Osteoblast (primary cell): ENCODE measurements at regions not wholly inside any gene's neighbourhood (a gene's known extent, or its start where the extent isn't known, plus 50 kb on each side); places are given as distances from the start of the nearest gene placed in this dataset.

ENCODE experiments used
- DNase-seq: peaks from one replicate; pipeline ENCODE4 v3.0.0; 2011; ENCODE audit warnings: low spot score, mixed read lengths; ENCODE audit not compliant: insufficient read length; ENCODE audit errors: missing footprints
- H2AFZ ChIP-seq: 2 replicates; pipeline ENCODE4 v1.6.0; 2011; ENCODE audit warnings: mild to moderate bottlenecking, low read length
- H3K27ac ChIP-seq: 2 replicates; pipeline ENCODE4 v1.5.1; 2011; ENCODE audit warnings: mild to moderate bottlenecking, low read depth, low read length, moderate library complexity
- H3K27me3 ChIP-seq: 2 replicates; pipeline ENCODE4 v1.6.0; 2012; ENCODE audit warnings: mild to moderate bottlenecking, control low read depth, inconsistent platforms, low read length, moderate library complexity; ENCODE audit not compliant: insufficient read depth
- H3K36me3 ChIP-seq: 2 replicates; pipeline ENCODE4 v1.5.1; 2011; ENCODE audit warnings: mild to moderate bottlenecking, low read length, control low read depth, moderate library complexity; ENCODE audit not compliant: insufficient read depth
- H3K4me1 ChIP-seq: 2 replicates; pipeline ENCODE4 v1.5.1; 2011; ENCODE audit warnings: mild to moderate bottlenecking, low read length, control low read depth, moderate library complexity; ENCODE audit not compliant: insufficient read depth
- H3K4me2 ChIP-seq: 2 replicates; pipeline ENCODE4 v1.6.0; 2011; ENCODE audit warnings: mild to moderate bottlenecking, low read length; ENCODE audit not compliant: insufficient read depth
- H3K4me3 ChIP-seq: fragments of 200-600 bp; sonication (generic); 3 replicates; pipeline ENCODE4 v1.5.1; 2012; ENCODE audit warnings: mild to moderate bottlenecking, low read length, inconsistent platforms; ENCODE audit not compliant: insufficient read depth
- H3K79me2 ChIP-seq: 2 replicates; pipeline ENCODE4 v1.6.0; 2012; ENCODE audit warnings: mild to moderate bottlenecking, low read length, control low read depth, inconsistent platforms; ENCODE audit not compliant: insufficient read depth
- H3K9me3 ChIP-seq: 2 replicates; pipeline ENCODE4 v1.5.1; 2011; ENCODE audit warnings: low read depth, low read length, control low read depth
- H4K20me1 ChIP-seq: 2 replicates; pipeline ENCODE4 v1.6.0; 2012; ENCODE audit warnings: mild to moderate bottlenecking, low read length, control low read depth; ENCODE audit not compliant: insufficient read depth
- TF ChIP-seq, protein P1 (sequence below): IDR thresholded peaks from 2 replicates; pipeline ENCODE4 v1.5.1; 2011; ENCODE audit warnings: mild to moderate bottlenecking, low read depth, low read length, moderate library complexity; ENCODE audit errors: extremely low read depth

- Histone ChIP-seq H3K9me3 (no peaks in the 10 kb centered on the region), H4K20me1 (no peaks in the 10 kb centered on the region), H3K27me3 (no peaks in the 10 kb centered on the region), H3K4me1 (peaks cover 44% of the 10 kb centered on the region), H3K36me3 (no peaks in the 10 kb centered on the region), H3K79me2 (peaks cover 25% of the 10 kb centered on the region), H3K4me2 (no peak overlapping the region), H3K4me3 (no peak overlapping the region), H3K27ac (peak overlapping the region; percentile 57), H2AFZ (peak overlapping the region; percentile 5)
- TF ChIP-seq, protein P1, sequence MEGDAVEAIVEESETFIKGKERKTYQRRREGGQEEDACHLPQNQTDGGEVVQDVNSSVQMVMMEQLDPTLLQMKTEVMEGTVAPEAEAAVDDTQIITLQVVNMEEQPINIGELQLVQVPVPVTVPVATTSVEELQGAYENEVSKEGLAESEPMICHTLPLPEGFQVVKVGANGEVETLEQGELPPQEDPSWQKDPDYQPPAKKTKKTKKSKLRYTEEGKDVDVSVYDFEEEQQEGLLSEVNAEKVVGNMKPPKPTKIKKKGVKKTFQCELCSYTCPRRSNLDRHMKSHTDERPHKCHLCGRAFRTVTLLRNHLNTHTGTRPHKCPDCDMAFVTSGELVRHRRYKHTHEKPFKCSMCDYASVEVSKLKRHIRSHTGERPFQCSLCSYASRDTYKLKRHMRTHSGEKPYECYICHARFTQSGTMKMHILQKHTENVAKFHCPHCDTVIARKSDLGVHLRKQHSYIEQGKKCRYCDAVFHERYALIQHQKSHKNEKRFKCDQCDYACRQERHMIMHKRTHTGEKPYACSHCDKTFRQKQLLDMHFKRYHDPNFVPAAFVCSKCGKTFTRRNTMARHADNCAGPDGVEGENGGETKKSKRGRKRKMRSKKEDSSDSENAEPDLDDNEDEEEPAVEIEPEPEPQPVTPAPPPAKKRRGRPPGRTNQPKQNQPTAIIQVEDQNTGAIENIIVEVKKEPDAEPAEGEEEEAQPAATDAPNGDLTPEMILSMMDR = no peak
- no peak for DNase-seq
Observed at GRCh38 chr11:33445761-33446161, 188.6 kb downstream of the HIPK3 start.

- TF ChIP-seq, protein P1 = no peak
- Histone ChIP-seq H3K27ac (peak overlapping the region; percentile 57), H3K79me2 (peaks cover 21% of the 10 kb centered on the region), H3K27me3 (no peaks in the 10 kb centered on the region), H4K20me1 (no peaks in the 10 kb centered on the region), H3K9me3 (no peaks in the 10 kb centered on the region), H3K4me3 (no peak overlapping the region), H2AFZ (peak overlapping the region; percentile 5), H3K4me1 (peaks cover 44% of the 10 kb centered on the region), H3K36me3 (no peaks in the 10 kb centered on the region), H3K4me2 (peak overlapping the region; percentile 10)
- no peak for DNase-seq
Observed at GRCh38 chr11:33444835-33445594, 187.8 kb downstream of the HIPK3 start.

- peaks cover 31% of the 10 kb centered on the region for H3K4me1 ChIP-seq
Observed at GRCh38 chr11:33443684-33444083, 186.5 kb downstream of the HIPK3 start.

GRCh38 chr11:33438301-33438700, 181.1 kb downstream of the HIPK3 start:
- no peaks in the 10 kb centered on the region for H4K20me1 ChIP-seq

More at GRCh38 chr11:33443684-33444083, 186.5 kb downstream of the HIPK3 start:
- Histone ChIP-seq H3K27ac (no peak overlapping the region), H2AFZ (no peak overlapping the region), H3K36me3 (no peaks in the 10 kb centered on the region), H3K4me3 (no peak overlapping the region), H3K79me2 (peaks cover 18% of the 10 kb centered on the region), H3K4me2 (no peak overlapping the region), H3K9me3 (no peaks in the 10 kb centered on the region), H3K27me3 (no peaks in the 10 kb centered on the region), H4K20me1 (no peaks in the 10 kb centered on the region)
- no peak for DNase-seq
- TF ChIP-seq, protein P1 = no peak

More at GRCh38 chr11:33438301-33438700, 181.1 kb downstream of the HIPK3 start:
- no peaks in the 10 kb centered on the region for H3K36me3 ChIP-seq
- peaks cover 1% of the 10 kb centered on the region for H3K4me1 ChIP-seq
- TF ChIP-seq, protein P1 = no peak
- H3K4me3 ChIP-seq = no peak overlapping the region
- DNase-seq = no peak
- H3K79me2 ChIP-seq = peaks cover 5% of the 10 kb centered on the region
- H2AFZ ChIP-seq = no peak overlapping the region
- no peak overlapping the region for H3K27ac ChIP-seq
- no peaks in the 10 kb centered on the region for H3K27me3 ChIP-seq
- no peak overlapping the region for H3K4me2 ChIP-seq
- H3K9me3 ChIP-seq = peaks cover 3% of the 10 kb centered on the region
